H1 (cell line): ENCODE measurements at regions not wholly inside any gene's neighbourhood (a gene's known extent, or its start where the extent isn't known, plus 50 kb on each side); places are given as distances from the start of the nearest gene placed in this dataset.

ENCODE experiments used
- CBX5 ChIP-seq: fragments of 300-800, 300-1000 bp; sonication (generic); IDR thresholded peaks from 2 replicates; pipeline ENCODE4 v1.7.1; 2016; ENCODE audit warnings: antibody characterized with exemption, low read length, low read depth
- CEBPB ChIP-seq: IDR thresholded peaks from 2 replicates; pipeline ENCODE4 v1.6.1; 2012; ENCODE audit warnings: low read depth, low read length
- CHD2 ChIP-seq: IDR thresholded peaks from 2 replicates; pipeline ENCODE4 v1.6.1; 2012; ENCODE audit warnings: low read length, improper control_type of control experiment
- CHD7 ChIP-seq: fragments of 300-600 bp; sonication (generic); IDR thresholded peaks from 2 replicates; pipeline ENCODE4 v1.7.1; 2012; ENCODE audit warnings: low read length, moderate library complexity, mild to moderate bottlenecking, inconsistent platforms; ENCODE audit not compliant: insufficient replicate concordance
- CREB1 ChIP-seq: IDR thresholded peaks from 2 replicates; pipeline ENCODE4 v1.6.1; 2012; ENCODE audit warnings: inconsistent platforms
- CTCF ChIP-seq, 3 experiments: IDR thresholded peaks; 1 replicate in 2 of 3; 2 replicates in 1 of 3; pipeline versions ENCODE4 v1.5.1 to v1.6.1; 2011; ENCODE audit warnings: low read length in 3 of 3, mild to moderate bottlenecking in 3 of 3, inconsistent platforms in 2 of 3, low read depth in 1 of 3, moderate library complexity in 1 of 3; ENCODE audit not compliant: insufficient read depth in 1 of 3; ENCODE audit errors: control extremely low read depth in 1 of 3
- EZH2 ChIP-seq: fragments of 200-600 bp; sonication (generic); IDR thresholded peaks from 2 replicates; pipeline ENCODE4 v1.7.1; 2012; ENCODE audit warnings: low read depth, mild to moderate bottlenecking, moderate library complexity, low read length, inconsistent platforms; ENCODE audit not compliant: severe bottlenecking
- JUN ChIP-seq: IDR thresholded peaks from 2 replicates; pipeline ENCODE4 v1.6.1; 2011; ENCODE audit warnings: low read depth, mild to moderate bottlenecking, improper control_type of control experiment, low read length
- POLR2A ChIP-seq, 2 experiments: IDR thresholded peaks; 1 replicate in 1 of 2; 2 replicates in 1 of 2; pipeline ENCODE4 v1.6.1; 2011; ENCODE audit warnings: low read depth in 2 of 2, low read length in 2 of 2, mild to moderate bottlenecking in 2 of 2; ENCODE audit errors: control extremely low read depth in 1 of 2
- POLR2AphosphoS5 ChIP-seq: IDR thresholded peaks from 2 replicates; pipeline ENCODE4 v1.6.1; 2011; ENCODE audit warnings: low read depth, low read length
- RAD21 ChIP-seq, 2 experiments: IDR thresholded peaks in 1 of 2; conservative IDR thresholded peaks in 1 of 2; 2 replicates each; pipeline ENCODE4 v1.6.1; 2011; ENCODE audit warnings: low read depth in 2 of 2, low read length in 2 of 2, improper control_type of control experiment in 1 of 2, inconsistent platforms in 1 of 2, mild to moderate bottlenecking in 1 of 2, moderate library complexity in 1 of 2
- SRF ChIP-seq: IDR thresholded peaks from 2 replicates; pipeline ENCODE4 v1.6.1; 2011; ENCODE audit warnings: mild to moderate bottlenecking, low read depth, low read length, moderate library complexity
- TAF1 ChIP-seq: IDR thresholded peaks from 2 replicates; pipeline ENCODE4 v1.6.1; 2011; ENCODE audit warnings: mild to moderate bottlenecking, low read depth, low read length
- YY1 ChIP-seq: IDR thresholded peaks from 2 replicates; pipeline ENCODE4 v1.6.1; 2011; ENCODE audit warnings: low read depth, mild to moderate bottlenecking, low read length

- TF ChIP-seq CEBPB (no peak), CTCF (IDR thresholded peaks at IDR 0.05; ENCODE audit: control extremely low read depth in 1 of 3, insufficient read depth in 1 of 3, low read depth in 1 of 3, low read length in 3 of 3) (no peak), EZH2 (no peak), POLR2A (IDR thresholded peaks at IDR 0.05; ENCODE audit: control extremely low read depth in 1 of 2, low read depth in 2 of 2, low read length in 2 of 2) (no peak), CREB1 (no peak), CBX5 (no peak), SRF (no peak), CHD7 (no peak), JUN (no peak), YY1 (no peak), RAD21 (IDR thresholded peaks at IDR 0.05 in 1 of 2, conservative IDR thresholded peaks at IDR 0.05 in 1 of 2; ENCODE audit: low read depth in 2 of 2, low read length in 2 of 2) (no peak), TAF1 (no peak), POLR2AphosphoS5 (no peak), CHD2 (no peak)
Observed at GRCh38 chr3:153055779-153056178, 106.2 kb upstream of the RAP2B start.
